Right renal pelvis (tissue), 4 donors: ENCODE measurements at regions not wholly inside any gene's neighbourhood (a gene's known extent, or its start where the extent isn't known, plus 50 kb on each side); places are given as distances from the start of the nearest gene placed in this dataset.
"Not testable (repeated sequence)": the region's sequence is repeated elsewhere in the genome, so short reads cannot be mapped to it uniquely, and the experiment has no call there.

Experiments used
- DNase-seq, 4 donors: peaks; one replicate each; pipeline ENCODE4 v3.0.0-alpha.2; 2013; ENCODE audit warnings: low read depth in 4 of 4, low spot score in 3 of 4, missing footprints in 1 of 4

GRCh38 chr3:150135287-150135721, 164.6 kb upstream of the PFN2 start:
- no peak for DNase-seq

GRCh38 chr3:150133293-150133692, 162.6 kb upstream of the PFN2 start:
- no peak for DNase-seq

- DNase-seq, result no peak
Observed at GRCh38 chr3:150132101-150132749, 161.5 kb upstream of the PFN2 start.

GRCh38 chr3:150131663-150132062, 161.0 kb upstream of the PFN2 start:
- DNase-seq, result no peak

GRCh38 chr3:150130404-150131100, 159.9 kb upstream of the PFN2 start:
- DNase-seq, result no peak

GRCh38 chr3:150129166-150129565, 158.5 kb upstream of the PFN2 start:
- no peak for DNase-seq

GRCh38 chr3:150128126-150128525, 157.4 kb upstream of the PFN2 start:
- DNase-seq, result no peak

GRCh38 chr3:150127011-150127490, 156.4 kb upstream of the PFN2 start:
- DNase-seq, result no peak

- DNase-seq, result no peak
Observed at GRCh38 chr3:150124142-150124541, 153.4 kb upstream of the PFN2 start.

- not testable (repeated sequence) for DNase-seq
Observed at GRCh38 chr3:150123249-150123648, 152.6 kb upstream of the PFN2 start.

GRCh38 chr3:150118219-150118618, 147.5 kb upstream of the PFN2 start:
- DNase-seq, result no peak

GRCh38 chr3:150117076-150117475, 146.4 kb upstream of the PFN2 start:
- DNase-seq, result no peak

- no peak for DNase-seq
Observed at GRCh38 chr3:150116196-150116595, 145.5 kb upstream of the PFN2 start.

- DNase-seq, result no peak
Observed at GRCh38 chr3:150114873-150115540, 144.3 kb upstream of the PFN2 start.

- no peak for DNase-seq
Observed at GRCh38 chr3:150114273-150114672, 143.6 kb upstream of the PFN2 start.

- no peak for DNase-seq
Observed at GRCh38 chr3:150110097-150110496, 139.4 kb upstream of the PFN2 start.

GRCh38 chr3:150107429-150108175, 136.9 kb upstream of the PFN2 start:
- no peak for DNase-seq

- DNase-seq, result no peak
Observed at GRCh38 chr3:150106740-150107428, 136.2 kb upstream of the PFN2 start.

GRCh38 chr3:150105886-150106612, 135.4 kb upstream of the PFN2 start:
- no peak for DNase-seq

- DNase-seq, result no peak
Observed at GRCh38 chr3:150105025-150105424, 134.3 kb upstream of the PFN2 start.
